ENCODE measurements at regions not wholly inside any gene's neighbourhood (a gene's known extent, or its start where the extent isn't known, plus 50 kb on each side); places are given as distances from the start of the nearest gene placed in this dataset.
A peak's percentile ranks its signal among the peaks of the same experiment; 100 is the strongest.

GRCh38 chr2:217615171-217615570 lies 387.6 kb downstream of the TNS1 start:
- CTCF ChIA-PET = no interaction called here
- POLR2A ChIA-PET = no interaction called here
- TF ChIP-seq CTCF (IDR thresholded peaks at IDR 0.05; ENCODE audit: control extremely low read depth, extremely low read depth, low read depth, missing control alignments) = no peak
- DNase-seq (ENCODE audit: extremely low spot score) = no peak

- peak; percentile 33 for DNase-seq (ENCODE audit: extremely low spot score)
- POLR2A ChIA-PET = no interaction called here
- TF ChIP-seq CTCF (IDR thresholded peaks at IDR 0.05; ENCODE audit: control extremely low read depth, extremely low read depth, low read depth, missing control alignments) = no peak
- CTCF ChIA-PET = no interaction called here
These were observed 388.3 kb downstream of the TNS1 start for GRCh38 chr2:217614498-217614897.

- CTCF ChIA-PET = interaction anchor here (1.1 kb wide), 1 partner anchor 13 kb away, joined by 3 read pairs; no protein-coding TSS in a partner anchor
These were observed 388.7 kb downstream of the TNS1 start for GRCh38 chr2:217614096-217614495.

GRCh38 chr2:217612920-217613319 lies 389.9 kb downstream of the TNS1 start:
- CTCF ChIA-PET = interaction anchor here (0.9 to 1.1 kb wide), 2 partner anchors 12 to 13 kb away, joined by 3 read pairs; no protein-coding TSS in a partner anchor
- POLR2A ChIA-PET = no interaction called here
- DNase-seq (ENCODE audit: extremely low spot score) = no peak
- no peak for TF ChIP-seq CTCF (IDR thresholded peaks at IDR 0.05; ENCODE audit: control extremely low read depth, extremely low read depth, low read depth, missing control alignments)

More at GRCh38 chr2:217614096-217614495, 388.7 kb downstream of the TNS1 start:
- no peak for DNase-seq (ENCODE audit: extremely low spot score)
- TF ChIP-seq CTCF (IDR thresholded peaks at IDR 0.05; ENCODE audit: control extremely low read depth, extremely low read depth, low read depth, missing control alignments) = no peak
- POLR2A ChIA-PET = no interaction called here

- CTCF ChIA-PET = interaction anchor here (1.6 to 2.1 kb wide), 3 partner anchors 8 to 38 kb away, joined by 3 to 8 read pairs (median 7); no protein-coding TSS in a partner anchor
- DNase-seq (ENCODE audit: extremely low spot score) = no peak
- no peak for TF ChIP-seq CTCF (IDR thresholded peaks at IDR 0.05; ENCODE audit: control extremely low read depth, extremely low read depth, low read depth, missing control alignments)
- POLR2A ChIA-PET = no interaction called here
These were observed 390.6 kb downstream of the TNS1 start for GRCh38 chr2:217612211-217612610.

DNA sequence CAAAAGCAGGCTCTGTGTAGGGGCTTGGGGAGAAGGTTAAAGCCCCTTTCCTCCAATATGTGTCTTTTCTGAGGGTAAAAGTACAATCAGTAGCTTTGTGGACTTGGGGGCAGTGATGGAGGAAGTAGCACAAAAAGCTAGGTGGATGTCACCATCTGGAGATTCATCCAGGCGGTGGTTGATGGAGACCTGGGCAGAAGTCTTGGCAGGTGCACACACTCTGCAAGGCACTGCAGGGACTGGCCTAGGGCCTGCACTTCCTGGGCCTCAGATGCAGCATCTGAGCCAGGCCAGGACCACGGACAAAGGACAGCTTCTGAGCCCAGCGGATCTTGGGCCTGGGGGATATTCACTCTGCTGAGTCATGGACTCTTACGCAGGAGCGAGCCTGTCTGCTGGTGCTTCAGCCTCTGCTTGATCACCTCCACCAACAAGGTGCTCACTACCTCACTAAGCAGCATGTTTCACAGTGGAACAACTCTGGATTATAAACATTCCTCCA lies 391.1 kb downstream of the TNS1 start:
- DNase-seq (ENCODE audit: extremely low spot score) = no peak
- CTCF ChIA-PET = interaction anchor here (1.6 to 2.1 kb wide), 3 partner anchors 8 to 39 kb away, joined by 3 to 8 read pairs (median 7); no protein-coding TSS in a partner anchor
- no peak for TF ChIP-seq CTCF (IDR thresholded peaks at IDR 0.05; ENCODE audit: control extremely low read depth, extremely low read depth, low read depth, missing control alignments)
- POLR2A ChIA-PET = no interaction called here

Data from GM10248 (cell line).